ENCODE measurements at regions not wholly inside any gene's neighbourhood (a gene's known extent, or its start where the extent isn't known, plus 50 kb on each side); places are given as distances from the start of the nearest gene placed in this dataset.

GRCh38 chr2:220579452-220579851 is 952.0 kb downstream of the SLC4A3 start:
- Histone ChIP-seq H3K36me3 (ENCODE audit: control insufficient read depth in 2 of 2, insufficient read depth in 1 of 2, low read length in 2 of 2) (no peaks in the 10 kb centered on the region), H3K4me1 (ENCODE audit: control insufficient read depth, insufficient read depth, low read length) (no peaks in the 10 kb centered on the region), H3K27ac (ENCODE audit: extremely low read depth, low read depth, low read length) (no peak overlapping the region), H3K9me3 (ENCODE audit: control insufficient read depth, insufficient read depth, low read depth, low read length) (no peaks in the 10 kb centered on the region), H3K4me3 (ENCODE audit: low read depth, low read length) (no peak overlapping the region)
- POLR2A ChIA-PET = no interaction called here
- CTCF ChIA-PET = no interaction called here
- TF ChIP-seq TSHZ1 (tag by site-specific recombination; IDR thresholded peaks at IDR 0.05; ENCODE audit: borderline replicate concordance) = no peak
- no peak for TF ChIP-seq ZSCAN18 (tag by site-specific recombination; IDR thresholded peaks at IDR 0.05)
- no peak for TF ChIP-seq IKZF3 (tag by site-specific recombination; IDR thresholded peaks at IDR 0.05)
- no peak for TF ChIP-seq ZNF214 (tag by site-specific recombination; IDR thresholded peaks at IDR 0.05; ENCODE audit: borderline replicate concordance)
- TF ChIP-seq ZNF132 (tag by site-specific recombination; IDR thresholded peaks at IDR 0.05; ENCODE audit: borderline replicate concordance) = no peak
- TF ChIP-seq GLI4 (tag by site-specific recombination; IDR thresholded peaks at IDR 0.05) = no peak
- TF ChIP-seq ZNF555 (tag by site-specific recombination; conservative IDR thresholded peaks at IDR 0.05) = no peak
- TF ChIP-seq ZNF692 (tag by site-specific recombination; IDR thresholded peaks at IDR 0.05) = no peak
- no peak for TF ChIP-seq ZNF548 (tag by site-specific recombination; IDR thresholded peaks at IDR 0.05)
- no peak for TF ChIP-seq ZNF426 (tag by site-specific recombination; IDR thresholded peaks at IDR 0.05)
- no peak for TF ChIP-seq YY2 (tag by site-specific recombination; IDR thresholded peaks at IDR 0.05)
- TF ChIP-seq ZNF623 (tag by site-specific recombination; IDR thresholded peaks at IDR 0.05) = no peak
- TF ChIP-seq PATZ1 (tag by site-specific recombination; IDR thresholded peaks at IDR 0.05) = no peak
- no peak for TF ChIP-seq HOXC10 (CRISPR knock-in tag; IDR thresholded peaks at IDR 0.05)
- TF ChIP-seq REPIN1 (tag by site-specific recombination; IDR thresholded peaks at IDR 0.05; ENCODE audit: low read depth) = no peak
- no peak for TF ChIP-seq ZNF530 (tag by site-specific recombination; IDR thresholded peaks at IDR 0.05; ENCODE audit: low read depth)

- CTCF ChIA-PET = interaction anchor here (0.7 kb wide), 1 partner anchor 34 kb away, joined by 3 read pairs; no protein-coding TSS in a partner anchor
- POLR2A ChIA-PET = no interaction called here
- TF ChIP-seq ZNF791 (tag by site-specific recombination; IDR thresholded peaks at IDR 0.05) (no peak), ZNF280D (tag by site-specific recombination; IDR thresholded peaks at IDR 0.05) (no peak), ZSCAN4 (tag by site-specific recombination; IDR thresholded peaks at IDR 0.05) (no peak), ZNF391 (tag by site-specific recombination; IDR thresholded peaks at IDR 0.05; ENCODE audit: borderline replicate concordance, low read depth) (no peak), ZNF169 (tag by site-specific recombination; IDR thresholded peaks at IDR 0.05) (no peak)
Measured at GRCh38 chr2:220580113-220580512, 952.7 kb downstream of the SLC4A3 start.

More at GRCh38 chr2:220580113-220580512, 952.7 kb downstream of the SLC4A3 start:
- no peak overlapping the region for H3K4me3 ChIP-seq (ENCODE audit: low read depth, low read length)
- no peaks in the 10 kb centered on the region for H3K36me3 ChIP-seq (ENCODE audit: control insufficient read depth in 2 of 2, insufficient read depth in 1 of 2, low read length in 2 of 2)
- no peaks in the 10 kb centered on the region for H3K9me3 ChIP-seq (ENCODE audit: control insufficient read depth, insufficient read depth, low read depth, low read length)
- no peaks in the 10 kb centered on the region for H3K4me1 ChIP-seq (ENCODE audit: control insufficient read depth, insufficient read depth, low read length)
- no peak overlapping the region for H3K27ac ChIP-seq (ENCODE audit: extremely low read depth, low read depth, low read length)
